Neural cell (in vitro differentiated cells): ENCODE measurements at regions not wholly inside any gene's neighbourhood (a gene's known extent, or its start where the extent isn't known, plus 50 kb on each side); places are given as distances from the start of the nearest gene placed in this dataset.

Experiments used
- H2AFZ ChIP-seq: fragments of 200-600, 300-800 bp; sonication (generic), shearing (Covaris generic); 2 replicates; pipeline ENCODE4 v1.6.0; 2014; ENCODE audit warnings: low read depth, mild to moderate bottlenecking, antibody characterized with exemption, low read length, moderate library complexity
- H3F3A ChIP-seq: fragments of 200-600 bp; shearing (Covaris generic); 2 replicates; pipeline ENCODE4 v1.6.1; 2016; ENCODE audit warnings: mild to moderate bottlenecking, moderate library complexity, mixed read lengths, antibody characterized with exemption, low read length; ENCODE audit not compliant: insufficient read depth, poor library complexity, severe bottlenecking
- H3K27ac ChIP-seq: fragments of 200-600, 300-800 bp; sonication (generic), shearing (Covaris generic); 2 replicates; pipeline ENCODE4 v1.5.1; 2014; ENCODE audit warnings: mild to moderate bottlenecking, low read length, moderate library complexity
- H3K27me3 ChIP-seq: fragments of 300-800, 200-600 bp; sonication (generic), shearing (Covaris generic); 2 replicates; pipeline ENCODE4 v1.6.0; 2014; ENCODE audit warnings: mild to moderate bottlenecking, low read depth, low read length, moderate library complexity; ENCODE audit not compliant: insufficient read depth
- H3K36me3 ChIP-seq: fragments of 300-800, 200-600 bp; sonication (generic), shearing (Covaris generic); 2 replicates; pipeline ENCODE4 v1.5.1; 2014; ENCODE audit warnings: mild to moderate bottlenecking, antibody characterized with exemption, low read length, moderate library complexity; ENCODE audit not compliant: insufficient read depth
- H3K4me2 ChIP-seq: fragments of 300-800, 200-600 bp; sonication (generic), shearing (Covaris generic); 2 replicates; pipeline ENCODE4 v1.6.0; 2014; ENCODE audit warnings: mild to moderate bottlenecking, low read length
- H3K4me3 ChIP-seq: fragments of 300-800, 200-600 bp; sonication (generic), shearing (Covaris generic); 2 replicates; pipeline ENCODE4 v1.5.1; 2014; ENCODE audit warnings: mild to moderate bottlenecking, low read length, moderate library complexity
- H3K79me2 ChIP-seq: fragments of 200-600 bp; shearing (Covaris generic); replicated peaks from 2 replicates; pipeline ENCODE4 v1.6.0; 2014; ENCODE audit warnings: mild to moderate bottlenecking, low read length, moderate library complexity; ENCODE audit not compliant: insufficient read depth
- H3K9ac ChIP-seq: fragments of 300-800, 200-600 bp; sonication (generic), shearing (Covaris generic); 2 replicates; pipeline ENCODE4 v1.6.1; 2016; ENCODE audit warnings: mild to moderate bottlenecking, low read length, mixed read lengths
- H3K9me2 ChIP-seq: fragments of 200-600 bp; shearing (Covaris generic); 2 replicates; pipeline ENCODE4 v1.6.1; 2016; ENCODE audit warnings: mild to moderate bottlenecking, low read length, mixed read lengths; ENCODE audit not compliant: insufficient read depth
- H3K9me3 ChIP-seq: fragments of 200-600, 300-800 bp; sonication (generic), shearing (Covaris generic); 2 replicates; pipeline ENCODE4 v1.6.1; 2016; ENCODE audit warnings: mild to moderate bottlenecking, mixed run types, low read length, moderate library complexity, mixed read lengths
- H4K20me1 ChIP-seq: fragments of 200-600 bp; shearing (Covaris generic); 2 replicates; pipeline ENCODE4 v1.6.1; 2016; ENCODE audit warnings: mild to moderate bottlenecking, mixed run types; ENCODE audit not compliant: insufficient read depth
- CTCF ChIP-seq: fragments of 450-650 bp; IDR thresholded peaks from 2 replicates; pipeline ENCODE4 v1.5.1; 2014; ENCODE audit warnings: antibody characterized with exemption, mild to moderate bottlenecking, moderate library complexity; ENCODE audit not compliant: poor library complexity, severe bottlenecking
- EP300 ChIP-seq: fragments of 450-650 bp; conservative IDR thresholded peaks from 2 replicates; pipeline ENCODE4 v1.6.1; 2014; ENCODE audit warnings: antibody characterized with exemption, mild to moderate bottlenecking, moderate library complexity; ENCODE audit not compliant: poor library complexity, severe bottlenecking
- EZH2 ChIP-seq: fragments of 200-600, 300-800 bp; shearing (Covaris generic), sonication (generic); IDR thresholded peaks from 2 replicates; pipeline ENCODE4 v1.6.1; 2014; ENCODE audit warnings: antibody characterized with exemption, low read length, borderline replicate concordance, mild to moderate bottlenecking; ENCODE audit not compliant: insufficient read depth, poor library complexity, severe bottlenecking
- MXI1 ChIP-seq: fragments of 450-650 bp; conservative IDR thresholded peaks from 2 replicates; pipeline ENCODE4 v1.6.1; 2014; ENCODE audit warnings: antibody characterized with exemption, mild to moderate bottlenecking; ENCODE audit not compliant: poor library complexity, severe bottlenecking
- POLR2AphosphoS5 ChIP-seq: IDR thresholded peaks from 2 replicates; pipeline ENCODE4 v1.6.1; 2012
- RAD21 ChIP-seq: fragments of 450-650 bp; conservative IDR thresholded peaks from 2 replicates; pipeline ENCODE4 v1.6.1; 2014; ENCODE audit warnings: antibody characterized with exemption, mild to moderate bottlenecking, moderate library complexity
- REST ChIP-seq: IDR thresholded peaks from 2 replicates; pipeline ENCODE4 v1.6.1; 2012; ENCODE audit warnings: borderline replicate concordance
- SMC3 ChIP-seq: fragments of 450-650 bp; conservative IDR thresholded peaks from 2 replicates; pipeline ENCODE4 v1.6.1; 2014; ENCODE audit warnings: antibody characterized with exemption, mild to moderate bottlenecking, moderate library complexity; ENCODE audit not compliant: poor library complexity
- TAF1 ChIP-seq: IDR thresholded peaks from 2 replicates; pipeline ENCODE4 v1.6.1; 2012; ENCODE audit warnings: low read depth

GRCh38 chr12:105980085-105980484, 158.7 kb downstream of the NUAK1 start:
- TF ChIP-seq EZH2 (no peak), CTCF (no peak), TAF1 (no peak), MXI1 (no peak), SMC3 (no peak), RAD21 (no peak), REST (no peak), POLR2AphosphoS5 (no peak), EP300 (no peak)
- Histone ChIP-seq H3K9me2 (no peaks in the 10 kb centered on the region), H3K9me3 (no peaks in the 10 kb centered on the region), H4K20me1 (no peaks in the 10 kb centered on the region), H2AFZ (no peak overlapping the region), H3K9ac (no peak overlapping the region), H3K4me2 (no peak overlapping the region), H3K27me3 (no peaks in the 10 kb centered on the region), H3K27ac (no peak overlapping the region), H3K79me2 (no peaks in the 10 kb centered on the region), H3K36me3 (no peaks in the 10 kb centered on the region), H3K4me3 (no peak overlapping the region), H3F3A (no peaks in the 10 kb centered on the region)

GRCh38 chr12:105980533-105980932, 158.2 kb downstream of the NUAK1 start:
- H3K79me2 ChIP-seq = no peaks in the 10 kb centered on the region
- TF ChIP-seq EZH2 (no peak), REST (no peak), MXI1 (no peak), RAD21 (no peak), SMC3 (no peak), TAF1 (no peak), CTCF (no peak), EP300 (no peak), POLR2AphosphoS5 (no peak)

More at GRCh38 chr12:105980533-105980932, 158.2 kb downstream of the NUAK1 start:
- no peak overlapping the region for H2AFZ ChIP-seq
- no peaks in the 10 kb centered on the region for H3K27me3 ChIP-seq
- no peaks in the 10 kb centered on the region for H4K20me1 ChIP-seq
- H3K9me2 ChIP-seq = no peaks in the 10 kb centered on the region
- no peak overlapping the region for H3K27ac ChIP-seq
- H3K4me3 ChIP-seq = no peak overlapping the region
- H3K9ac ChIP-seq = no peak overlapping the region
- no peaks in the 10 kb centered on the region for H3F3A ChIP-seq
- H3K9me3 ChIP-seq = no peaks in the 10 kb centered on the region
- no peak overlapping the region for H3K4me2 ChIP-seq
- H3K36me3 ChIP-seq = no peaks in the 10 kb centered on the region
